Adrenal gland (tissue), 9 donors: ENCODE measurements at regions not wholly inside any gene's neighbourhood (a gene's known extent, or its start where the extent isn't known, plus 50 kb on each side); places are given as distances from the start of the nearest gene placed in this dataset.

Source experiments
- DNase-seq, 7 donors: peaks; one replicate each; pipeline ENCODE4 v3.0.0-alpha.2; 2019 to 2020
- H3K27ac ChIP-seq, 5 donors: fragments of 200-600 bp; sonication (generic) in 4 of 5; 1 replicate in 3 of 5; 2 replicates in 2 of 5; pipeline versions ENCODE4 v1.5.1 to v1.8.0; 2016 to 2020; ENCODE audit warnings: mild to moderate bottlenecking in 1 of 5
- H3K27me3 ChIP-seq: fragments of 200-600 bp; 2 replicates; pipeline ENCODE4 v1.8.0; 2021
- H3K36me3 ChIP-seq, 2 donors: fragments of 200-600 bp; replicated peaks in 1 of 2; 1 replicate in 1 of 2; 2 replicates in 1 of 2; pipeline versions ENCODE4 v1.5.1 to v1.8.0; 2018 to 2022
- H3K4me1 ChIP-seq, 2 donors: fragments of 200-600 bp; replicated peaks in 1 of 2; 1 replicate in 1 of 2; 2 replicates in 1 of 2; pipeline versions ENCODE4 v1.5.1 to v1.8.0; 2018 to 2021
- H3K4me3 ChIP-seq, 4 donors: fragments of 200-600 bp; sonication (generic) in 3 of 4; one replicate each; pipeline ENCODE4 v1.5.1; 2016 to 2018
- H3K9me3 ChIP-seq, 3 donors: fragments of 200-600 bp; sonication (generic) in 1 of 3; replicated peaks in 1 of 3; 1 replicate in 2 of 3; 2 replicates in 1 of 3; pipeline versions ENCODE4 v1.5.1 to v1.8.0; 2016 to 2021
- POLR2A ChIP-seq, 2 donors: fragments of 450-650 bp; IDR thresholded peaks; one replicate each; pipeline ENCODE4 v1.6.1; 2017; ENCODE audit warnings: antibody characterized with exemption in 2 of 2, mild to moderate bottlenecking in 2 of 2, moderate library complexity in 1 of 2
- WGBS, 4 donors: extraction: QIAGEN DNeasy Blood & Tissue Kit in 2 of 4; methylation state at CpG; one replicate each; pipeline versions ENCODE4 v1.1.5 to v1.1.7; 2013 to 2017; 5-methylcytosine and 5-hydroxymethylcytosine counted together
- intact Hi-C, 2 donors: fragments of 100-400 bp; cut with DNase I; formaldehyde crosslinking; loops; one replicate each; pipeline versions ENCODE4 v1.14.1 to v1.15.0; 2022 to 2023
- TF ChIP-seq, protein P1 (sequence below), 6 experiments: fragments of 450-650 bp in 4 of 6; fragments of 200-600 bp in 2 of 6; sonication (generic) in 1 of 6; IDR thresholded peaks; 1 replicate in 5 of 6; 2 replicates in 1 of 6; pipeline versions ENCODE4 v1.5.1 to v1.8.0; 2016 to 2021; ENCODE audit warnings: antibody characterized with exemption in 6 of 6, mild to moderate bottlenecking in 2 of 6, moderate library complexity in 1 of 6
- donor health status: healthy with polysubstance abuse.
- donor health status: Bipolar disorder and iron deficiency.
- donor health status: DM: yes; HTN: yes; CAD: no.
- donor health status: DM: no; HTN: no; CAD: no.
- donor health status: DM: no; HTN: no; CAD: no.

- TF ChIP-seq, protein P1, sequence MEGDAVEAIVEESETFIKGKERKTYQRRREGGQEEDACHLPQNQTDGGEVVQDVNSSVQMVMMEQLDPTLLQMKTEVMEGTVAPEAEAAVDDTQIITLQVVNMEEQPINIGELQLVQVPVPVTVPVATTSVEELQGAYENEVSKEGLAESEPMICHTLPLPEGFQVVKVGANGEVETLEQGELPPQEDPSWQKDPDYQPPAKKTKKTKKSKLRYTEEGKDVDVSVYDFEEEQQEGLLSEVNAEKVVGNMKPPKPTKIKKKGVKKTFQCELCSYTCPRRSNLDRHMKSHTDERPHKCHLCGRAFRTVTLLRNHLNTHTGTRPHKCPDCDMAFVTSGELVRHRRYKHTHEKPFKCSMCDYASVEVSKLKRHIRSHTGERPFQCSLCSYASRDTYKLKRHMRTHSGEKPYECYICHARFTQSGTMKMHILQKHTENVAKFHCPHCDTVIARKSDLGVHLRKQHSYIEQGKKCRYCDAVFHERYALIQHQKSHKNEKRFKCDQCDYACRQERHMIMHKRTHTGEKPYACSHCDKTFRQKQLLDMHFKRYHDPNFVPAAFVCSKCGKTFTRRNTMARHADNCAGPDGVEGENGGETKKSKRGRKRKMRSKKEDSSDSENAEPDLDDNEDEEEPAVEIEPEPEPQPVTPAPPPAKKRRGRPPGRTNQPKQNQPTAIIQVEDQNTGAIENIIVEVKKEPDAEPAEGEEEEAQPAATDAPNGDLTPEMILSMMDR (IDR thresholded peaks at IDR 0.05), result no peak
- TF ChIP-seq POLR2A (IDR thresholded peaks at IDR 0.05), result no peak
- no peaks in the 10 kb centered on the region for H3K27me3 ChIP-seq
- H3K9me3 ChIP-seq, result no peaks in the 10 kb centered on the region
- DNase-seq, result no peak
- no peak overlapping the region for H3K4me3 ChIP-seq
- no peak overlapping the region for H3K27ac ChIP-seq
- no peaks in the 10 kb centered on the region for H3K4me1 ChIP-seq
- 61 to 74% (median 65%) methylated on average over 6 of the region's 6 CpGs for WGBS, 4 donors
- H3K36me3 ChIP-seq, result no peaks in the 10 kb centered on the region
- intact Hi-C loops, result no loop called here
Measured at GRCh38 chr15:29623116-29623639, 199.1 kb downstream of the TJP1 start.

GRCh38 chr15:29622637-29623036, 199.6 kb downstream of the TJP1 start:
- TF ChIP-seq, protein P1 (IDR thresholded peaks at IDR 0.05), result no peak
- TF ChIP-seq POLR2A (IDR thresholded peaks at IDR 0.05), result no peak
- intact Hi-C loops, result no loop called here
- no peaks in the 10 kb centered on the region for H3K27me3 ChIP-seq
- H3K4me3 ChIP-seq, result no peak overlapping the region
- H3K9me3 ChIP-seq, result no peaks in the 10 kb centered on the region
- H3K36me3 ChIP-seq, result no peaks in the 10 kb centered on the region
- no peak for DNase-seq
- no peak overlapping the region for H3K27ac ChIP-seq
- 81 to 90% (median 82%) methylated on average over 7 of the region's 7 CpGs for WGBS, 4 donors
- H3K4me1 ChIP-seq, result no peaks in the 10 kb centered on the region

DNA sequence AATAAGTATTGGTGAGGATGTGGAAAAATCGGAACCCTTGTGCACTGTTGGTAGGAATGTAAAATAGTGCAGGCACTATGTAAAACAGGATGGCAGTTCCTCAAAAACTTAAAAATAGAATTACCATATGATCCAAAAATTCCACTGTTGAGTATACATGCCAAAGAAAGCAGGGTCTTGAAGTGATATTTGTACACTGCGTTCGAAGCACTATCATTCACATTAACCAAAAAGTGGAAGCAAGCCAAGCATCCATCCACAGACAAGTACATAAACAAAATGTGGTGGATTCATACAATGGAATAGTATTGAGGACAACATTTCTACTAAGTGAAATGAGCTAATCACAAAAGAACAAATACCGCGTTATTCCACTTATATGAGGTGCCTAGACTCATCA, 200.7 kb downstream of the TJP1 start:
- no peak for DNase-seq
- H3K27me3 ChIP-seq, result no peaks in the 10 kb centered on the region
- H3K9me3 ChIP-seq, result no peaks in the 10 kb centered on the region
- H3K36me3 ChIP-seq, result no peaks in the 10 kb centered on the region
- WGBS, 4 donors, result 65 to 75% (median 70%) methylated on average over 5 of the region's 5 CpGs
- H3K4me3 ChIP-seq, result no peak overlapping the region
- no peak overlapping the region for H3K27ac ChIP-seq
- intact Hi-C loops, result no loop called here
- TF ChIP-seq, protein P1 (IDR thresholded peaks at IDR 0.05), result no peak
- no peak for TF ChIP-seq POLR2A (IDR thresholded peaks at IDR 0.05)
- H3K4me1 ChIP-seq, result no peaks in the 10 kb centered on the region

GRCh38 chr15:29618586-29618985, 203.7 kb downstream of the TJP1 start:
- Histone ChIP-seq H3K27ac (no peak overlapping the region), H3K4me1 (no peaks in the 10 kb centered on the region), H3K36me3 (no peaks in the 10 kb centered on the region), H3K4me3 (no peak overlapping the region), H3K27me3 (no peaks in the 10 kb centered on the region), H3K9me3 (no peaks in the 10 kb centered on the region)
- no peak for TF ChIP-seq POLR2A (IDR thresholded peaks at IDR 0.05)
- TF ChIP-seq, protein P1 (IDR thresholded peaks at IDR 0.05), result no peak
- WGBS, 4 donors, result 77 to 96% (median 90%) methylated on average over 2 of the region's 2 CpGs
- DNase-seq, result no peak
- intact Hi-C loops, result no loop called here
